ENCODE measurements at regions not wholly inside any gene's neighbourhood (a gene's known extent, or its start where the extent isn't known, plus 50 kb on each side); places are given as distances from the start of the nearest gene placed in this dataset.

GRCh38 chr5:92599217-92599810 lies 981.7 kb downstream of the NR2F1-AS1 start:
- TF ChIP-seq, protein P1, sequence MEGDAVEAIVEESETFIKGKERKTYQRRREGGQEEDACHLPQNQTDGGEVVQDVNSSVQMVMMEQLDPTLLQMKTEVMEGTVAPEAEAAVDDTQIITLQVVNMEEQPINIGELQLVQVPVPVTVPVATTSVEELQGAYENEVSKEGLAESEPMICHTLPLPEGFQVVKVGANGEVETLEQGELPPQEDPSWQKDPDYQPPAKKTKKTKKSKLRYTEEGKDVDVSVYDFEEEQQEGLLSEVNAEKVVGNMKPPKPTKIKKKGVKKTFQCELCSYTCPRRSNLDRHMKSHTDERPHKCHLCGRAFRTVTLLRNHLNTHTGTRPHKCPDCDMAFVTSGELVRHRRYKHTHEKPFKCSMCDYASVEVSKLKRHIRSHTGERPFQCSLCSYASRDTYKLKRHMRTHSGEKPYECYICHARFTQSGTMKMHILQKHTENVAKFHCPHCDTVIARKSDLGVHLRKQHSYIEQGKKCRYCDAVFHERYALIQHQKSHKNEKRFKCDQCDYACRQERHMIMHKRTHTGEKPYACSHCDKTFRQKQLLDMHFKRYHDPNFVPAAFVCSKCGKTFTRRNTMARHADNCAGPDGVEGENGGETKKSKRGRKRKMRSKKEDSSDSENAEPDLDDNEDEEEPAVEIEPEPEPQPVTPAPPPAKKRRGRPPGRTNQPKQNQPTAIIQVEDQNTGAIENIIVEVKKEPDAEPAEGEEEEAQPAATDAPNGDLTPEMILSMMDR (IDR thresholded peaks at IDR 0.05): no peak
- TF ChIP-seq POLR2A (IDR thresholded peaks at IDR 0.05): no peak
